HT-29 (cell line): ENCODE measurements at regions not wholly inside any gene's neighbourhood (a gene's known extent, or its start where the extent isn't known, plus 50 kb on each side); places are given as distances from the start of the nearest gene placed in this dataset.

Experiments
- DNase-seq: peaks from one replicate; pipeline ENCODE4 v3.0.0-alpha.2; 2015; ENCODE audit warnings: low spot score

DNA sequence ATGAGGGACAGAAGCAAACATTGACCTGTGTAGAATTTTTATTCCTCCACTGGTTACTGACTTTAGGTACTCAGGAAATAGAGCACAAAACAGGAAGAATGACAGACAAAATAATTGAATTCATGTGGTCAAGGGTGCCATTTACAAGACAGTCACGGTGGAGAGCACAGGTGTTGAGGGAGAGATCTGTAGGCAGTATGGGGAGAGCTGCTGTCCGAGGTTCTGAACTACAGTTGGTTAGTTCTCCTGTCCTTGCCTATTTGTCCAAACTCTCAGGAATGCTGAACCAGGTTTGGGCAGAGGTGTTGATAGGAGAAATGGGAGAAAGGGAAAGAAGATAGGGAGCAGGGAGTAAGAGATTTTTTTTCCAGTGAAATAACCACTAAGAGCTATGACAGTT lies 178.5 kb upstream of the ZBTB20 start:
- peak; percentile 65 for DNase-seq

GRCh38 chr3:115330430-115330829 lies 183.3 kb upstream of the ZBTB20 start:
- no peak for DNase-seq

GRCh38 chr3:115332998-115333397 lies 185.9 kb upstream of the ZBTB20 start:
- DNase-seq, result no peak

- DNase-seq, result no peak
Observed at GRCh38 chr3:115336836-115337235, 189.7 kb upstream of the ZBTB20 start.

GRCh38 chr3:115340586-115340985 lies 193.5 kb upstream of the ZBTB20 start:
- no peak for DNase-seq

DNA sequence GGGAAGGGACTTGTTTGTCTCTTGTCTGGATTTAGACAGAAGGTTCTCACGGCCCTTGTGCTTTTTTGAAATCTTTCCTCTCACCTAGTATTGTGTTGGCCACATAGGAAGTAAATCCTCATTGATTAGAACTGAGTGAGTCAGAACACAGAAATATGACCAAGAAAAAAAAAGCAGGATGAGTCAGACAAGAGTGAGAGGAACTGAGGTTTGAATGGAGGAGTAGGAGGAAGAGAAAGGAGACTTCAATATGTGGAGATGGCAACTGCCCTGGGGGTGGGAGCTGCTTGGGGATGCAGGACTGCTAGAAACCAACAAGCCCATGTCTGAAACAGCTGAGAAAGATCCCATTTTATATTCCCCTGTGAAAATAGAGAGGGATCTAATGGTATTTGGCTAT lies 194.1 kb upstream of the ZBTB20 start:
- DNase-seq, result no peak

DNA sequence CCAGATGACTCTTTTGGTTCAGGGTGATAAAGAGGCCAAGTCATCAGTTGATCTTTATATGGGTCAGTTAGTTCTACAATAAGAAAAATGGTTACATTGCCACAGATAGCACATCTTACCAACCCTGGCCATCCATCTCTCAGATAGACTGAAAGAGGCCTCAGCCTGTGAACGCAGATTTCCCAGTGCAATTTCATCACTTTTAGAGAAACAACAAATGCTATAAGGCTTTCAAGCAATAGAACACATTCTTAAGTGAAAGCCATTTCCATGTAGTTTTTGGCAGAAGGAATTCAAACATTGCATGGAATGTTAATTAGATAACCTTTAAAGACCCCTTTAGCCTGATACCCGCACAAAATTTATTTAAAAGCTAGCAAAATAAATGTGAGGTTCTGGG lies 200.6 kb upstream of the ZBTB20 start:
- no peak for DNase-seq

- no peak for DNase-seq
Observed at GRCh38 chr3:115348412-115348811, 201.3 kb upstream of the ZBTB20 start.

DNA sequence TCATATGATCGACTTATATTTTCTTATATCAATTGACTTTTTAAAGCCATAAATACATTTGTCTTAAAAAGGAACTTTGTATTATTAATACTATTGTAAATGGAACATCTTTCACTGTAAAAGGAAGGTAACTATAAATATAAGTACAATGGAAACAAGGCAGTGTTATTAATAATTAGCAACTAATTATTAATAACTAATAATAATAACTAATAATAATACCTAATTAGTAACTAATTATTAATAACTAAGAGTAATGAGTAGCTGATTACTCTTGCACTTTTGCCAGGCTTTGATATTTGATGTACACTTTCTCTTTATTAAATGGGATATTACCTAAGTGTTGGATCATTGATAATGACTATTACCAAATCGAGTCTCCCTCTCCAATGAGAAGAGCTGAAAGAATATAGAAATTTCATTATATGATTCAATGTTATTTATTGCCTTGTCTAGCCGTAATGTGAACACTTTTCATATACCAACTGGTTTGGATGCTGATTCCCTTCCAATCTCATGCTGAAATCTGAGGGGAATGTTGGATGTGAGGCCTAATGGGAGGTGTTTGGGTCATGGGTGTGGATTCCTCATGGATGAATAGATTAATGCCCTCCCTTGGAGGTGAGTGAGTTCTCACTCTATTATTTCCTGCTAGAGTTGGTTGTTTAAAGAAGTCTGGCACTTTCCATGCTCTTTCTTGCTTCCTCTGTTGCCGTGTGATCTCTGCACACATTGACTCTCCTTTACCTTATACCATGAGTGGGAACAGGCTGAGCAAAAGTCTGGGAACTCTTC lies 202.1 kb upstream of the ZBTB20 start:
- DNase-seq, result no peak

- DNase-seq, result no peak
Observed at GRCh38 chr3:115350606-115351005, 203.5 kb upstream of the ZBTB20 start.

DNA sequence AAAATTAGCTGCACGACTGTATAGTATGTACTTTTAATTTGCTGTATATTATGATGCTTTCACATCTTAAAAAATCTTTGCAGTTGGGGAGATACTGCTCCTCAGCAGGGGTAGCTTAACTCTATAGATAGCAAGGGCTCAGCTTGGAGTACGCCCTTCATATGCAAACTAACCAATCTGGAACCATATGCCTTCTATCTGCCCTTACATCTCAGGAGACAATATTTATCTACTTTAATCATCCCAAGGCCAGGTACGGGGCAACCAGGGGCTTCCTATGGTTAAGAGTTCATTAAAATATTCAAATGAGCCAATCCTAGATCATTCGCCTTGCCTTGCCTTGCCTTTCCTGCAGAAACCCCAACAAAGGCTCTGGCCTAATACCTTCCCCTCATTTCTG lies 204.1 kb upstream of the ZBTB20 start:
- DNase-seq, result no peak

DNA sequence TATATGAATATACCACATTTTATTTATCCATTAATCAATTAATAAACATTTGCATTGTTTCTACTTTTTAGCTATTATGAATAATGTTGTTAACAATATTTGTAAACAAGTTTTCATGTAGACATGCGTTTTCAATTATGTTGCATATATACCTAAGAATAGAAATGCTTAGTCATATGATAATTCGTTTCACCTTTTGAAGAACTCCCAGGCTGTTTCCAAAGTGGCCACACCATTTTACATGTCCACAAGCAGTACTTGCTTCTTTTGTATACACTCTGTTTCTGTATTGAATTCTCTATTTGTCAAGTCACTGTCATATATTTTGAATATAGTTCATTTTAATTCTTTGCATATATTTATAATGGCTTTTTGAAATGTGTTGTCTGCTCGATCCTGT lies 206.9 kb upstream of the ZBTB20 start:
- DNase-seq, result no peak

DNA sequence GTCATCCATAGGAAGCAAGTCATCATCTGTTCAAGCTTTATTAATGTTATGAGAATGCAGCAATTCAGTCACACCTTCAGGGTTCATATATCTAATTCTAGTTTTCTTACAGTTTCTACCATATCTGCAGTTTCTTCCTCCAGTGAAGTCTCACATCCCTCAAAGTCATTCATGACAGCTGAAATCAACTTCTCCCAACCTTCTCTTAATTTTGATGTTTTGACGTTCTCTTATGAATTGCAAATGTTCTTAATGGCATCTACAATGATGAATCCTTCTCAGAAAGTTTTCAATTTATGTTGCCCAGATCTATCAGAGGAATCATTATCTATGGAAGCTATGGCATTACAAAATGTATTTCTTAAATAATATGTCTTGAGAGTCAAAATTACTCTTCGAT lies 210.4 kb upstream of the ZBTB20 start:
- no peak for DNase-seq

GRCh38 chr3:115359536-115359935 lies 212.4 kb upstream of the ZBTB20 start:
- DNase-seq, result no peak

DNA sequence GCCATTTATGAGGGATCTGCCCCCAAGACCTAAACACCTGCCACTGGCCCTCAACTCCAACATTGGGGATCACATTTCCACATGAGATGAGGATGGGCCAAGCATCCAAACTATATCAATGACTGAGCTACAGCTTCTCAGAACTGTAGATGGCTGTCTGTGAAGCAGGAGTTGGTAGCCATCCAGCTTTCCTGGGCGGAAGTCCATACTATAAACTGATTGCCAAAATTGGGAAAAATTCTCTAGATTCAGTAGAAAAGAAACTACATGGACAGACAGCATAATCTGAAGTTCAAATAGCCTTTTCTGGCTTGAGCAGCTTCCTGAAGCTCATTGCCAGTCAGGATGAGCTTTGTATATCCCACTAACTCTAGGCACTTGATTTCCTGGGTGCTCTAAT lies 214.7 kb upstream of the ZBTB20 start:
- DNase-seq, result no peak

GRCh38 chr3:115363071-115363470 lies 216.0 kb upstream of the ZBTB20 start:
- no peak for DNase-seq

GRCh38 chr3:115369021-115369420 lies 221.9 kb upstream of the ZBTB20 start:
- DNase-seq, result no peak

GRCh38 chr3:115375362-115375761 lies 228.3 kb upstream of the ZBTB20 start:
- DNase-seq, result no peak

DNA sequence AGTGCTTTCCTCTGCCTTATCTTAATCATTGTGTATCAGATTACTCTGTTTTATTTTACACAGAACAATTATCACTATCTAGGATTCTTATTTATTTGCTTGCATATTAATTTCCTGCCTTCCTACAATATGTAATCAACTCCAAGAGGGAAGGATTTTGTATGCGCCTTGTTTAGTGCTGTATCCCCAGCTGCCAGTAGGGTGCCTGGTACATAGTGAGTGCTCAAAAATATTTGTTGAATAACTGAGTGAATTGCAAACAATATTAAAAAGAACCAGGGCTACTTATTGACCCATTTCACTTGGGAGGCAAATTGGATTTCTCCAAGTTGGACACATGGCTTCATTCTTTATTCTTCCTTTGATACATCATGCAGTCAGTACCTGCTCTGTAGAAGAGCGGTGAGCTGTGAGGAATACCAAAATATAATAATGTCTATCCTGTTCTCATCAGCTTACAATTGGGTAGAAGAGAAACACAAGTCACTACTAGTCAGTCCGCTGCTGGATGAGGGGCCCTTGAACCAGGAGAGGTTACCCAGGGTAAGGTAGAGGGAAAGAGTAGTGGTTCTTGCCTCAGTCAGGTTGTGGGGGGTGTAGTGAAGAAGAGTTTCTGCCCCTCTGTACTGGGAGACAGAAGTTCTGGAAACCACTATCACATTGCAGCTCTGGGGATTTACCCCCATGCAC lies 233.9 kb upstream of the ZBTB20 start:
- no peak for DNase-seq

GRCh38 chr3:115381573-115381912 lies 234.5 kb upstream of the ZBTB20 start:
- no peak for DNase-seq

- no peak for DNase-seq
Observed at GRCh38 chr3:115381931-115382330, 234.8 kb upstream of the ZBTB20 start.

- DNase-seq, result no peak
Observed at GRCh38 chr3:115384381-115384780, 237.3 kb upstream of the ZBTB20 start.
